NCI-H748 treated with DMSO at 0.1 percent for 48 hours (cell line): ENCODE measurements at regions not wholly inside any gene's neighbourhood (a gene's known extent, or its start where the extent isn't known, plus 50 kb on each side); places are given as distances from the start of the nearest gene placed in this dataset.
"Not testable (repeated sequence)": the region's sequence is repeated elsewhere in the genome, so short reads cannot be mapped to it uniquely, and the experiment has no call there.

Experiments
- DNase-seq: peaks from one replicate; lab custom pipeline; 2025; lab: John Stamatoyannopoulos, UW

GRCh38 chr18:73431620-73432019 lies 563.8 kb upstream of the NETO1 start:
- no peak for DNase-seq

DNA sequence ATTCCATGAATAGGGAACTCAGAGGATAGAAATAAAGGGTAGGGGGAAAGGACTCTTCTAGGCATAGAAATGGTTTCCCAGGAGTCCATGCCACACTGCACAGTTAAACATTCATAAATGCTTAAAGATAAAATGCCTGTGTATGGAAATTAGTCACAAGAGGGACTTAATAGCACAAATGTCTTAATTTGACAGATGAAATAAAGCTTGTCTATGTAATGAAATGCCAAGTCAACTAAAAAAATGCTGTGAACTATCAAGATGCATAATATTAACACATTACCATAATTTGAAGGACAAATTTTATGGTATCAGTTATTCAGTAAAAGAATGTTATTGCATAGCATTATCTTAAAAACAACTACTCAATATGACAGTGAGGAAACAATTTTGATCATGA lies 553.2 kb upstream of the NETO1 start:
- DNase-seq, result no peak

GRCh38 chr18:73419531-73419930 lies 551.7 kb upstream of the NETO1 start:
- DNase-seq, result no peak

GRCh38 chr18:73414598-73414997 lies 546.8 kb upstream of the NETO1 start:
- no peak for DNase-seq

- no peak for DNase-seq
These were observed 546.3 kb upstream of the NETO1 start for GRCh38 chr18:73414069-73414468.

GRCh38 chr18:73409242-73409641 lies 541.5 kb upstream of the NETO1 start:
- DNase-seq, result no peak

DNA sequence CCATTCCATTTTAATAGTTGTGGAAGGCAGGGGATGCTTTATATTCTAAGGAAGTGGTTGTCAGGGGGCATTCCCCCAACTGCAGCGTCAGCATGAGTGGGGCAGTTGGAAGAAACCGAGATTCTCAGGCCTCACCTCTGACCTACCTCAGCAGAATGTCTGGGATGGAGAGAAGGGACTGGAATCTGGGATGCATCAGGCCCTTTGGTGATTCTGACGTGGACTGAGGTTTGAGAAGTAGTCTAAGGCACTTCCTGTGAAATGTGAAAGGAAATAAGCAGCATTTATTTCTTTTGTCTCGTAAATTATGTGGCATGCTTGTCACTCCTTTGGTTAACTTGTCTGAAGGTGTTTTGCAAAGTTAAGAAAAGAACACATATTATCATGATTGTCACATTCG lies 540.7 kb upstream of the NETO1 start:
- DNase-seq, result no peak

DNA sequence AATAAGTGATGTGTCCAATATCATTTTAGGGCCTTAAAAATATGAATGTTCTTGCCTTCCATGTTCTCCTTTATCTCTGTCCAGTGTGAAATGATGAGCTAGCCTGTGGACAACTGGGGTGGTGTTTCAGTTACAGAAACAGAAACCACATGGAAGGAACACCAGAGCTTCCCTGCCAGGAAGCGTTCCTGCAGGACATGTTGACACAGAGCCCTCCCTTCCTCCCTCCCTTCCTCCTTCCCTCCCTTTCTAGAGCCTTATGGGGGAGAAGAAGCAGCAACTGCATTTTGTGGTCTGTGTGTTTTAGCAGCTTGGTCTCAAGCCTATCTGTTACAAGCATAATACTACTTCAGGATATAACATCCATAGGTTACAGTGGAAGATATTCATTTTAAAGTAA lies 539.7 kb upstream of the NETO1 start:
- no peak for DNase-seq

DNA sequence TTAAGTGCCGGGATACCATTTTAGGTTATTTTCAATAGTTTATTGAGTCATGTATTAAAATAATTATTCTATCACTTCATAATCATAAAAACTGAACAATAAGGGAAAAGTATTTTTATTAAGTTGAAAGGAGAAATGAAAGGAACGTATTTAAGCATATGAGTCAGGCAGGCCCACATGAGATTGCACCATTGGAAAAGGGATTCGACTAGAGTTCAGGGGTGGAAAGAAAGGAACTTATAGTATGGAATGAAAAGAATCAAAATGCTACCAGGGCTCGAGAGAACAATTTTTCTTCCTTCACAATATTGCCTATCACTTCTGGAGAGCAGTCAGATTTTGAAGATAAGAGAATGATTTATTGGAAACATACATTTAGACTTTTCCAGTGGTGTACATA lies 516.5 kb upstream of the NETO1 start:
- no peak for DNase-seq

DNA sequence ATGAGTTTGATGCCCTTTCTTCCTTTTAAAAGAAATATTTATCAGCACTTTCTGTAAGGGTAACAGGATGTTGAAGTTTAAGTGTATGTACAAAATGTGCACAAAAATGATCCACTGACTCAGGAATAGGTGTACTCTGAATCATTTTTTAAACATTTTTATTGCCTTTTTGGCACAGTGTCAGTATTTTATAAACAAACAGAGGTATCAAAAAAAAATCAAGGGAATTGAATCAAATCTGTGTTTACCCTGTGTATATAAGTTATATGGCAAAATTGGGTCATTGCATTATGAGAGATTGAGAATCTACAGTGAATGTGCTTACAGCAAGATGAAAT lies 513.9 kb upstream of the NETO1 start:
- DNase-seq, result no peak

GRCh38 chr18:73381016-73381698 lies 513.4 kb upstream of the NETO1 start:
- DNase-seq, result no peak

- no peak for DNase-seq
These were observed 498.9 kb upstream of the NETO1 start for GRCh38 chr18:73366713-73367112.

- no peak for DNase-seq
These were observed 497.2 kb upstream of the NETO1 start for GRCh38 chr18:73365018-73365417.

DNA sequence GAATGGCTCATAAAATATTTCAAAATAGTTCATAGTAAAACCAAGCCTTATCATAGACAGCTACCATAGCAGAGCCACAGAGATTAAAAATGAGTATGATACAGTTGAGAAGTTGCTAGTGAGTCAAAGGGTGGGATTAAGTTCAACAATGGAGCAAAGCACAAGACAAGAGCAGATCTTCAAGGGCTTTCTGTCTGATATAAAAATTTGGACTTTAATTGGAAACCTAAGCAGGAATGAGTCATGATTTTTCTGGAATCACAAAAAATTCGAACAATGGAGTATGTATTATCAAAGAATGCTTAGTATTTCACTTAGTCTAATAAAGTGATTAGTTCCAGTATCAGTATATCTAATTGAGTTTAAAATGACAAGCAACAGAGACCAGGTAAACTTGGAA lies 487.3 kb upstream of the NETO1 start:
- DNase-seq, result no peak

- no peak for DNase-seq
These were observed 484.8 kb upstream of the NETO1 start for GRCh38 chr18:73352546-73352945.

- DNase-seq, result no peak
These were observed 472.6 kb upstream of the NETO1 start for GRCh38 chr18:73340135-73340977.

GRCh38 chr18:73331212-73331772 lies 463.5 kb upstream of the NETO1 start:
- no peak for DNase-seq

- not testable (repeated sequence) for DNase-seq
These were observed 462.3 kb upstream of the NETO1 start for GRCh38 chr18:73330106-73330505.

GRCh38 chr18:73324187-73324831 lies 456.5 kb upstream of the NETO1 start:
- DNase-seq, result not testable (repeated sequence)

DNA sequence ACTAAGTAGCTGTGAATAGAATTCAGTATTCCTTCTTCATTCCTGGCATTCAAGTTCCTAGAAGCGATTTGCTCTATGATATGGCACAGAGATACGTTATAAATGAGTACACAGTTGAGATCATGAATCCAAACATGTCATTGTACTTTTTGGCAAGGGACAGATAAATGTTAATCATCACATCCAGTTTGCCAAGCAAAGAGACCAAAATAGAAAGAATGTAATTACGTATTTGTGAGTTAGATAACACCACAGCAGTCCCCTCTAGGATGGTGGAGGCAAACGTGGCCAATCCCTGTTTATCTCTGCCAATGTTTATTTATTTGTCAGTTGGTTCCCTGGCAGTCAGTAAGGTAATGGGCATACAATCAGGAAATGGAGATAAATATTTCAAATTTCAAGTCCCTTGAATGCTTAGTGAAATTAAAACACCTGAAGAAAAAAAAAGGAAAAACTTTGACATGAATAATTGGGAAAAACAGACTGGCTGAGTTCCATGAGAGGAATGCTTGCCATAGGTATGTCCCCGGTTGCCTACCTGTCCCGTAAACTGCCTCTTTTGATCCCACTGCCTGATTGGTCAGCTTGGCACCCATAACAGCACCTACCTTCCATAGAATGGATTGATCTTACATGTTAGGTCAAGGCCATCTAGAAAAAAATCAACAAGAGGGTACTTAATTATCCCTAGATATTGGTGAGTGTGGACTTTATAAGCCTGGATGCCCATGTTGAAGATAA lies 451.1 kb upstream of the NETO1 start:
- DNase-seq, result no peak

- DNase-seq, result no peak
These were observed 448.7 kb upstream of the NETO1 start for GRCh38 chr18:73316513-73316912.

- no peak for DNase-seq
These were observed 447.6 kb upstream of the NETO1 start for GRCh38 chr18:73315381-73315780.
